ENCODE measurements at regions not wholly inside any gene's neighbourhood (a gene's known extent, or its start where the extent isn't known, plus 50 kb on each side); places are given as distances from the start of the nearest gene placed in this dataset.

DNA sequence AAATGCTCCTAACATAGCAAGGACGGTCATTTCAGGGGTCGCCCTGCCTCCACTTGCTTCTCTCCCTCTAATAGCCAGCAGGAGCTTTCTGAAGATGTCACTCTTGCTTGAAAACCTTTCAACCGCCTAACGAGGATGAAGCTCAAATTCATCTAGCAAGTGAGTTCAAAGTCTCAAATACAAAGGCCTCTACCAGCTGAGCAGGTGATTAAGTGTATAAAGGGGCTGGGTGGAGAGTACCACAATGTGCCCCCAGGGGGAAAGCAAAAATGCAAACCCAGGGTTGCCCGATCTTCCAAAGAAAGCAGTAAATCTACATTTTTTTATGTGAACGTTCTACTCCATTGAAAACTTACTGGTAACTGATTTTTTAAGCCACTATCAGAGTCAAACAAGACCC is 50.4 kb upstream of the GRIP2 start:
- no peak overlapping the region for H3K4me3 ChIP-seq (replicated peaks; ENCODE audit: insufficient read depth, low read length)
- H3K27me3 ChIP-seq (ENCODE audit: insufficient read depth, poor library complexity, severe bottlenecking), result peaks cover 3% of the 10 kb centered on the region
- no peak for DNase-seq (ENCODE audit: low read depth in 1 of 2, low spot score in 1 of 2)
- H3K27ac ChIP-seq (replicated peaks), result no peak overlapping the region
- TF ChIP-seq CTCF (IDR thresholded peaks at IDR 0.05; ENCODE audit: insufficient read depth, low read length) (no peak), POLR2AphosphoS5 (IDR thresholded peaks at IDR 0.05; ENCODE audit: low read depth) (no peak), SPI1 (IDR thresholded peaks at IDR 0.05; ENCODE audit: borderline replicate concordance, low read depth) (no peak), GABPA (IDR thresholded peaks at IDR 0.05; ENCODE audit: low read depth) (no peak)
- TF ChIP-seq, protein P1, sequence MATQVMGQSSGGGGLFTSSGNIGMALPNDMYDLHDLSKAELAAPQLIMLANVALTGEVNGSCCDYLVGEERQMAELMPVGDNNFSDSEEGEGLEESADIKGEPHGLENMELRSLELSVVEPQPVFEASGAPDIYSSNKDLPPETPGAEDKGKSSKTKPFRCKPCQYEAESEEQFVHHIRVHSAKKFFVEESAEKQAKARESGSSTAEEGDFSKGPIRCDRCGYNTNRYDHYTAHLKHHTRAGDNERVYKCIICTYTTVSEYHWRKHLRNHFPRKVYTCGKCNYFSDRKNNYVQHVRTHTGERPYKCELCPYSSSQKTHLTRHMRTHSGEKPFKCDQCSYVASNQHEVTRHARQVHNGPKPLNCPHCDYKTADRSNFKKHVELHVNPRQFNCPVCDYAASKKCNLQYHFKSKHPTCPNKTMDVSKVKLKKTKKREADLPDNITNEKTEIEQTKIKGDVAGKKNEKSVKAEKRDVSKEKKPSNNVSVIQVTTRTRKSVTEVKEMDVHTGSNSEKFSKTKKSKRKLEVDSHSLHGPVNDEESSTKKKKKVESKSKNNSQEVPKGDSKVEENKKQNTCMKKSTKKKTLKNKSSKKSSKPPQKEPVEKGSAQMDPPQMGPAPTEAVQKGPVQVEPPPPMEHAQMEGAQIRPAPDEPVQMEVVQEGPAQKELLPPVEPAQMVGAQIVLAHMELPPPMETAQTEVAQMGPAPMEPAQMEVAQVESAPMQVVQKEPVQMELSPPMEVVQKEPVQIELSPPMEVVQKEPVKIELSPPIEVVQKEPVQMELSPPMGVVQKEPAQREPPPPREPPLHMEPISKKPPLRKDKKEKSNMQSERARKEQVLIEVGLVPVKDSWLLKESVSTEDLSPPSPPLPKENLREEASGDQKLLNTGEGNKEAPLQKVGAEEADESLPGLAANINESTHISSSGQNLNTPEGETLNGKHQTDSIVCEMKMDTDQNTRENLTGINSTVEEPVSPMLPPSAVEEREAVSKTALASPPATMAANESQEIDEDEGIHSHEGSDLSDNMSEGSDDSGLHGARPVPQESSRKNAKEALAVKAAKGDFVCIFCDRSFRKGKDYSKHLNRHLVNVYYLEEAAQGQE (IDR thresholded peaks at IDR 0.05; ENCODE audit: insufficient replicate concordance, low read depth), result no peak

DNA sequence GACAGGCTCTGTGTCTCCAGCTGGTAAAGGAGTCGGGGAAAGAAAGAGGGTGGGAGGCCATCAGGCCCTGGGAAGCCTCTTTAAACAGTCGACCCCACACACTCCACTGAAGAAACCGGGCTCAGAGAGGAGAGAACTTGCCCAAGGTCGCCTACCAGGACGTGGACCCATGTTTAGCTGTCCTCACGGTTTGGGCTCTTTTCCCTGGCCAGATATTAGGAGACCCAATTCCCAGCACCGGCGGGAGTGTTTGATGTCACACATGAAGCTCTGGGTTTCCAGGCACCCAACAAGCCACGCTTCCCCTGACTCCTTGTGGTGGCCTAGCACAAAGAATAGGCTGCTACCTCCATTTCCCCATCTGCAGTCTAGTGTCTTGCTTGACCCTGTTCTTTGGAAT is 52.2 kb upstream of the GRIP2 start:
- no peak overlapping the region for H3K27ac ChIP-seq (replicated peaks)
- no peak overlapping the region for H3K4me3 ChIP-seq (replicated peaks; ENCODE audit: insufficient read depth, low read length)
- H3K27me3 ChIP-seq (ENCODE audit: insufficient read depth, poor library complexity, severe bottlenecking), result peaks cover 3% of the 10 kb centered on the region
- DNase-seq (ENCODE audit: low read depth in 1 of 2, low spot score in 1 of 2), result no peak
- no peak for TF ChIP-seq GABPA (IDR thresholded peaks at IDR 0.05; ENCODE audit: low read depth)
- TF ChIP-seq, protein P1 (IDR thresholded peaks at IDR 0.05; ENCODE audit: insufficient replicate concordance, low read depth), result no peak

DNA sequence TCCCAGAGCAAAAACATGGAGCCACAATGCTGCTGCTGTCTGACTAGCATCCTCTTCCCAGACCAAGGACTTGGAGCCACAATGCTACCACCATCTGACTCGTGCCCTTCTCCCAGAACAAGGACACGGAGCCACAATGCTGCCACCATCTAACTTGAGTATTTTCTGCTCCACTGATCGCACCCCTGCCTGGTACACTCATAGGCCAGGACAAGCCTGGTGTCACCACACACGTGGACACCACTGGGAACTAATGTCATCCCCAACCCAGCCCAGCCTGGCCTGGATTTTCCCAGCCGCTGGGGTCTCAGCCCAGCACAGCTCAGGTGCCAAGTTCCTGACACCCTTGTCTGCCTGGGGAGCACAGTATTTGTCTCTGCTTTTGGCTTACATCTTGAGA is 52.7 kb upstream of the GRIP2 start:
- TF ChIP-seq SPI1 (IDR thresholded peaks at IDR 0.05; ENCODE audit: borderline replicate concordance, low read depth) (no peak), POLR2AphosphoS5 (IDR thresholded peaks at IDR 0.05; ENCODE audit: low read depth) (no peak), CTCF (IDR thresholded peaks at IDR 0.05; ENCODE audit: insufficient read depth, low read length) (no peak), GABPA (IDR thresholded peaks at IDR 0.05; ENCODE audit: low read depth) (no peak)
- TF ChIP-seq, protein P1 (IDR thresholded peaks at IDR 0.05; ENCODE audit: insufficient replicate concordance, low read depth), result no peak
- no peak overlapping the region for H3K4me3 ChIP-seq (replicated peaks; ENCODE audit: insufficient read depth, low read length)
- H3K27me3 ChIP-seq (ENCODE audit: insufficient read depth, poor library complexity, severe bottlenecking), result peaks cover 3% of the 10 kb centered on the region
- no peak overlapping the region for H3K27ac ChIP-seq (replicated peaks)
- DNase-seq (ENCODE audit: low read depth in 1 of 2, low spot score in 1 of 2), result no peak

- Histone ChIP-seq H3K4me3 (replicated peaks; ENCODE audit: insufficient read depth, low read length) (no peak overlapping the region), H3K27me3 (ENCODE audit: insufficient read depth, poor library complexity, severe bottlenecking) (peaks cover 3% of the 10 kb centered on the region), H3K27ac (replicated peaks) (no peak overlapping the region)
- no peak for DNase-seq (ENCODE audit: low read depth in 1 of 2, low spot score in 1 of 2)
- TF ChIP-seq, protein P1 (IDR thresholded peaks at IDR 0.05; ENCODE audit: insufficient replicate concordance, low read depth), result no peak
- TF ChIP-seq GABPA (IDR thresholded peaks at IDR 0.05; ENCODE audit: low read depth) (no peak), SPI1 (IDR thresholded peaks at IDR 0.05; ENCODE audit: borderline replicate concordance, low read depth) (no peak), CTCF (IDR thresholded peaks at IDR 0.05; ENCODE audit: insufficient read depth, low read length) (no peak), POLR2AphosphoS5 (IDR thresholded peaks at IDR 0.05; ENCODE audit: low read depth) (no peak)
Observed at GRCh38 chr3:14594234-14594633, 54.1 kb upstream of the GRIP2 start.

Data from HL-60 (cell line).